ENCODE measurements at regions not wholly inside any gene's neighbourhood (a gene's known extent, or its start where the extent isn't known, plus 50 kb on each side); places are given as distances from the start of the nearest gene placed in this dataset.

GRCh38 chr21:35962917-35963316 is 97.4 kb downstream of the SETD4 start:
- Histone ChIP-seq H3K27me3 (ENCODE audit: low read depth, low read length) (no peaks in the 10 kb centered on the region), H3K4me3 (ENCODE audit: low read depth in 1 of 2, low read length in 2 of 2) (no peak overlapping the region), H3K36me3 (ENCODE audit: control insufficient read depth in 1 of 2, insufficient read depth in 2 of 2, low read length in 2 of 2) (no peaks in the 10 kb centered on the region), H3K4me1 (ENCODE audit: control insufficient read depth in 1 of 2, insufficient read depth in 2 of 2, low read length in 2 of 2) (no peaks in the 10 kb centered on the region), H3K9me3 (ENCODE audit: control insufficient read depth in 1 of 2, low read length in 2 of 2) (no peaks in the 10 kb centered on the region), H3K27ac (ENCODE audit: low read length) (no peak overlapping the region)

- Histone ChIP-seq H3K9me3 (ENCODE audit: control insufficient read depth in 1 of 2, low read length in 2 of 2) (no peaks in the 10 kb centered on the region), H3K4me3 (ENCODE audit: low read depth in 1 of 2, low read length in 2 of 2) (no peak overlapping the region), H3K27ac (ENCODE audit: low read length) (no peak overlapping the region), H3K27me3 (ENCODE audit: low read depth, low read length) (no peaks in the 10 kb centered on the region), H3K36me3 (ENCODE audit: control insufficient read depth in 1 of 2, insufficient read depth in 2 of 2, low read length in 2 of 2) (no peaks in the 10 kb centered on the region), H3K4me1 (ENCODE audit: control insufficient read depth in 1 of 2, insufficient read depth in 2 of 2, low read length in 2 of 2) (no peaks in the 10 kb centered on the region)
Measured at GRCh38 chr21:35954066-35954465, 106.3 kb downstream of the SETD4 start.

- H3K36me3 ChIP-seq (ENCODE audit: control insufficient read depth in 1 of 2, insufficient read depth in 2 of 2, low read length in 2 of 2) = no peaks in the 10 kb centered on the region
- H3K4me3 ChIP-seq (ENCODE audit: low read depth in 1 of 2, low read length in 2 of 2) = no peak overlapping the region
- H3K27ac ChIP-seq (ENCODE audit: low read length) = no peak overlapping the region
Measured at GRCh38 chr21:35953597-35953996, 106.7 kb downstream of the SETD4 start.

GRCh38 chr21:35952651-35953340 is 107.5 kb downstream of the SETD4 start:
- Histone ChIP-seq H3K9me3 (ENCODE audit: control insufficient read depth in 1 of 2, low read length in 2 of 2) (no peaks in the 10 kb centered on the region), H3K36me3 (ENCODE audit: control insufficient read depth in 1 of 2, insufficient read depth in 2 of 2, low read length in 2 of 2) (no peaks in the 10 kb centered on the region), H3K27me3 (ENCODE audit: low read depth, low read length) (no peaks in the 10 kb centered on the region), H3K27ac (ENCODE audit: low read length) (no peak overlapping the region), H3K4me1 (ENCODE audit: control insufficient read depth in 1 of 2, insufficient read depth in 2 of 2, low read length in 2 of 2) (no peaks in the 10 kb centered on the region), H3K4me3 (ENCODE audit: low read depth in 1 of 2, low read length in 2 of 2) (no peak overlapping the region)

More at GRCh38 chr21:35953597-35953996, 106.7 kb downstream of the SETD4 start:
- H3K9me3 ChIP-seq (ENCODE audit: control insufficient read depth in 1 of 2, low read length in 2 of 2) = no peaks in the 10 kb centered on the region
- H3K4me1 ChIP-seq (ENCODE audit: control insufficient read depth in 1 of 2, insufficient read depth in 2 of 2, low read length in 2 of 2) = no peaks in the 10 kb centered on the region
- no peaks in the 10 kb centered on the region for H3K27me3 ChIP-seq (ENCODE audit: low read depth, low read length)

- Histone ChIP-seq H3K27ac (ENCODE audit: low read length) (no peak overlapping the region), H3K4me3 (ENCODE audit: low read depth in 1 of 2, low read length in 2 of 2) (no peak overlapping the region), H3K27me3 (ENCODE audit: low read depth, low read length) (no peaks in the 10 kb centered on the region), H3K9me3 (ENCODE audit: control insufficient read depth in 1 of 2, low read length in 2 of 2) (no peaks in the 10 kb centered on the region), H3K4me1 (ENCODE audit: control insufficient read depth in 1 of 2, insufficient read depth in 2 of 2, low read length in 2 of 2) (no peaks in the 10 kb centered on the region), H3K36me3 (ENCODE audit: control insufficient read depth in 1 of 2, insufficient read depth in 2 of 2, low read length in 2 of 2) (no peaks in the 10 kb centered on the region)
Measured at GRCh38 chr21:35948982-35949381, 111.3 kb downstream of the SETD4 start.

GRCh38 chr21:35945089-35945671 is 115.1 kb downstream of the SETD4 start:
- Histone ChIP-seq H3K36me3 (ENCODE audit: control insufficient read depth in 1 of 2, insufficient read depth in 2 of 2, low read length in 2 of 2) (no peaks in the 10 kb centered on the region), H3K27me3 (ENCODE audit: low read depth, low read length) (no peaks in the 10 kb centered on the region), H3K4me3 (ENCODE audit: low read depth in 1 of 2, low read length in 2 of 2) (no peak overlapping the region), H3K9me3 (ENCODE audit: control insufficient read depth in 1 of 2, low read length in 2 of 2) (no peaks in the 10 kb centered on the region), H3K4me1 (ENCODE audit: control insufficient read depth in 1 of 2, insufficient read depth in 2 of 2, low read length in 2 of 2) (no peaks in the 10 kb centered on the region), H3K27ac (ENCODE audit: low read length) (no peak overlapping the region)

- H3K27me3 ChIP-seq (ENCODE audit: low read depth, low read length) = no peaks in the 10 kb centered on the region
- no peaks in the 10 kb centered on the region for H3K9me3 ChIP-seq (ENCODE audit: control insufficient read depth in 1 of 2, low read length in 2 of 2)
- H3K36me3 ChIP-seq (ENCODE audit: control insufficient read depth in 1 of 2, insufficient read depth in 2 of 2, low read length in 2 of 2) = no peaks in the 10 kb centered on the region
- no peak overlapping the region for H3K27ac ChIP-seq (ENCODE audit: low read length)
- H3K4me1 ChIP-seq (ENCODE audit: control insufficient read depth in 1 of 2, insufficient read depth in 2 of 2, low read length in 2 of 2) = no peaks in the 10 kb centered on the region
- H3K4me3 ChIP-seq (ENCODE audit: low read depth in 1 of 2, low read length in 2 of 2) = no peak overlapping the region
Measured at GRCh38 chr21:35943752-35944151, 116.6 kb downstream of the SETD4 start.

- Histone ChIP-seq H3K4me3 (ENCODE audit: low read depth in 1 of 2, low read length in 2 of 2) (no peak overlapping the region), H3K4me1 (ENCODE audit: control insufficient read depth in 1 of 2, insufficient read depth in 2 of 2, low read length in 2 of 2) (no peaks in the 10 kb centered on the region), H3K9me3 (ENCODE audit: control insufficient read depth in 1 of 2, low read length in 2 of 2) (no peaks in the 10 kb centered on the region), H3K27me3 (ENCODE audit: low read depth, low read length) (no peaks in the 10 kb centered on the region), H3K36me3 (ENCODE audit: control insufficient read depth in 1 of 2, insufficient read depth in 2 of 2, low read length in 2 of 2) (no peaks in the 10 kb centered on the region), H3K27ac (ENCODE audit: low read length) (no peak overlapping the region)
Measured at GRCh38 chr21:35942211-35943144, 117.8 kb downstream of the SETD4 start.

- Histone ChIP-seq H3K9me3 (ENCODE audit: control insufficient read depth in 1 of 2, low read length in 2 of 2) (no peaks in the 10 kb centered on the region), H3K4me3 (ENCODE audit: low read depth in 1 of 2, low read length in 2 of 2) (no peak overlapping the region), H3K27ac (ENCODE audit: low read length) (no peak overlapping the region), H3K27me3 (ENCODE audit: low read depth, low read length) (no peaks in the 10 kb centered on the region), H3K4me1 (ENCODE audit: control insufficient read depth in 1 of 2, insufficient read depth in 2 of 2, low read length in 2 of 2) (no peaks in the 10 kb centered on the region), H3K36me3 (ENCODE audit: control insufficient read depth in 1 of 2, insufficient read depth in 2 of 2, low read length in 2 of 2) (no peaks in the 10 kb centered on the region)
Measured at GRCh38 chr21:35940074-35940927, 120.0 kb downstream of the SETD4 start.

GRCh38 chr21:35938446-35938845 is 121.9 kb downstream of the SETD4 start:
- Histone ChIP-seq H3K4me1 (ENCODE audit: control insufficient read depth in 1 of 2, insufficient read depth in 2 of 2, low read length in 2 of 2) (no peaks in the 10 kb centered on the region), H3K36me3 (ENCODE audit: control insufficient read depth in 1 of 2, insufficient read depth in 2 of 2, low read length in 2 of 2) (no peaks in the 10 kb centered on the region)

GRCh38 chr21:35933466-35933865 is 126.9 kb downstream of the SETD4 start:
- no peaks in the 10 kb centered on the region for H3K9me3 ChIP-seq (ENCODE audit: control insufficient read depth in 1 of 2, low read length in 2 of 2)
- peaks cover 3 to 12% of the 10 kb centered on the region in 2 donors for H3K4me1 ChIP-seq (ENCODE audit: control insufficient read depth in 1 of 2, insufficient read depth in 2 of 2, low read length in 2 of 2)
- no peaks in the 10 kb centered on the region for H3K27me3 ChIP-seq (ENCODE audit: low read depth, low read length)
- H3K4me3 ChIP-seq (ENCODE audit: low read depth in 1 of 2, low read length in 2 of 2) = no peak overlapping the region
- no peaks in the 10 kb centered on the region for H3K36me3 ChIP-seq (ENCODE audit: control insufficient read depth in 1 of 2, insufficient read depth in 2 of 2, low read length in 2 of 2)
- H3K27ac ChIP-seq (ENCODE audit: low read length) = peak overlapping the region; percentile 21

More at GRCh38 chr21:35938446-35938845, 121.9 kb downstream of the SETD4 start:
- Histone ChIP-seq H3K27me3 (ENCODE audit: low read depth, low read length) (no peaks in the 10 kb centered on the region), H3K9me3 (ENCODE audit: control insufficient read depth in 1 of 2, low read length in 2 of 2) (no peaks in the 10 kb centered on the region), H3K27ac (ENCODE audit: low read length) (no peak overlapping the region), H3K4me3 (ENCODE audit: low read depth in 1 of 2, low read length in 2 of 2) (no peak overlapping the region)
